ENCODE measurements at regions not wholly inside any gene's neighbourhood (a gene's known extent, or its start where the extent isn't known, plus 50 kb on each side); places are given as distances from the start of the nearest gene placed in this dataset.

DNA sequence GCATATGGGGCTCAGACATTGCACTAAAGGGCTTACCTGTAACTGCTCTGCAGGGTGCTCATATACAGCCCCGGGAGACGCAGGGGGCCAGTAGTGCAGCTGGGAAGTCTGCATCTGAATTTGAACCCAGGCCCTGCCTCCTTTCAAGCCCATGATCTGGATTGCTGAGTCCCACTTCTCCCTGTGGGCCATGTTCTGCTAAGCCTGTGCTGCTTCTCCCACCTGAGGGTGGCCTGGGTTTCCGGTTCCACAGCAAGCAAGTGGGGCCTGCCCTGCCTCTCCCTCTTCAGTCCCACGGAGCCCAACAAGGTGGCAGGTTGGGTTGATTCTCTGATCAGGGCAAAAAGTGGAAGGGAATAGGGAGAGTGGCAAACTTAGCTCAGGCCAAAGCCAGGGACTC lies 56.6 kb upstream of the GDF10 start:
- TF ChIP-seq, protein P1, sequence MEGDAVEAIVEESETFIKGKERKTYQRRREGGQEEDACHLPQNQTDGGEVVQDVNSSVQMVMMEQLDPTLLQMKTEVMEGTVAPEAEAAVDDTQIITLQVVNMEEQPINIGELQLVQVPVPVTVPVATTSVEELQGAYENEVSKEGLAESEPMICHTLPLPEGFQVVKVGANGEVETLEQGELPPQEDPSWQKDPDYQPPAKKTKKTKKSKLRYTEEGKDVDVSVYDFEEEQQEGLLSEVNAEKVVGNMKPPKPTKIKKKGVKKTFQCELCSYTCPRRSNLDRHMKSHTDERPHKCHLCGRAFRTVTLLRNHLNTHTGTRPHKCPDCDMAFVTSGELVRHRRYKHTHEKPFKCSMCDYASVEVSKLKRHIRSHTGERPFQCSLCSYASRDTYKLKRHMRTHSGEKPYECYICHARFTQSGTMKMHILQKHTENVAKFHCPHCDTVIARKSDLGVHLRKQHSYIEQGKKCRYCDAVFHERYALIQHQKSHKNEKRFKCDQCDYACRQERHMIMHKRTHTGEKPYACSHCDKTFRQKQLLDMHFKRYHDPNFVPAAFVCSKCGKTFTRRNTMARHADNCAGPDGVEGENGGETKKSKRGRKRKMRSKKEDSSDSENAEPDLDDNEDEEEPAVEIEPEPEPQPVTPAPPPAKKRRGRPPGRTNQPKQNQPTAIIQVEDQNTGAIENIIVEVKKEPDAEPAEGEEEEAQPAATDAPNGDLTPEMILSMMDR (IDR thresholded peaks at IDR 0.05): no peak
- no peak for TF ChIP-seq POLR2A (IDR thresholded peaks at IDR 0.05)

Measured in lower leg skin (tissue), 3 donors.